Coronary artery (tissue), 2 donors: ENCODE measurements at regions not wholly inside any gene's neighbourhood (a gene's known extent, or its start where the extent isn't known, plus 50 kb on each side); places are given as distances from the start of the nearest gene placed in this dataset.

Source experiments
- DNase-seq: peaks from one replicate; pipeline ENCODE4 v3.0.0-alpha.2; 2017; ENCODE audit warnings: low spot score
- H3K27ac ChIP-seq, 2 donors: fragments of 200-600 bp; sonication (generic); one replicate each; pipeline ENCODE4 v1.5.1; 2016 to 2019
- H3K4me3 ChIP-seq: fragments of 200-600 bp; sonication (generic); 2 replicates; pipeline ENCODE4 v1.5.1; 2016; ENCODE audit warnings: mild to moderate bottlenecking, moderate library complexity
- CTCF ChIP-seq: fragments of 200-600 bp; sonication (generic); IDR thresholded peaks from one replicate; pipeline ENCODE4 v1.5.1; 2019; ENCODE audit warnings: antibody characterized with exemption

- Histone ChIP-seq H3K4me3 (no peak overlapping the region), H3K27ac (no peak overlapping the region)
- TF ChIP-seq CTCF, result no peak
- no peak for DNase-seq
Measured at GRCh38 chr4:175559126-175559525, 252.9 kb downstream of the GPM6A start.

- Histone ChIP-seq H3K4me3 (no peak overlapping the region), H3K27ac (no peak overlapping the region)
- no peak for TF ChIP-seq CTCF
- DNase-seq, result no peak
Measured at GRCh38 chr4:175559526-175559925, 252.5 kb downstream of the GPM6A start.

GRCh38 chr4:175560604-175561003 is 251.5 kb downstream of the GPM6A start:
- H3K4me3 ChIP-seq, result no peak overlapping the region
- no peak for DNase-seq
- no peak overlapping the region for H3K27ac ChIP-seq
- TF ChIP-seq CTCF, result no peak

DNA sequence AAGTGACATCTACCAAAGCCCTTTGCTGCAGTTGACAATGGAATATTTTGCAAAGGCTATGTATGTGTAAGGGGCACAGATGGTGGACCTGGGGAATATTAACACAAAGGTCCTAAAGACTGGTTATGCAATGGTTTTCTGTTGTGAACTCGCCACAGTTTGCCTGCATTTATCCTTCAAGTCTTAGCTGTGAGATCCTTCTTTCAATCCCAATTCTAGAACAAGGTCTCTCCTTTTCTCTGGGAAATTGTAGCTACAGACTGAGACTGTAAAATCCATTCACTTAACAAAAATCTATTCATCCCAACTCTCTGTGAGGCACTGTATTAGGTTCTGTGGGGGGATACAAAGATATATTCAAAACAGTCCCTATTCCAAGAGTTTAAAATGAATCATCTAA is 250.4 kb downstream of the GPM6A start:
- no peak for TF ChIP-seq CTCF
- H3K27ac ChIP-seq, result no peak overlapping the region
- no peak for DNase-seq
- no peak overlapping the region for H3K4me3 ChIP-seq

GRCh38 chr4:175562111-175562510 is 250.0 kb downstream of the GPM6A start:
- no peak for TF ChIP-seq CTCF
- DNase-seq, result no peak
- no peak overlapping the region for H3K27ac ChIP-seq
- H3K4me3 ChIP-seq, result no peak overlapping the region

DNA sequence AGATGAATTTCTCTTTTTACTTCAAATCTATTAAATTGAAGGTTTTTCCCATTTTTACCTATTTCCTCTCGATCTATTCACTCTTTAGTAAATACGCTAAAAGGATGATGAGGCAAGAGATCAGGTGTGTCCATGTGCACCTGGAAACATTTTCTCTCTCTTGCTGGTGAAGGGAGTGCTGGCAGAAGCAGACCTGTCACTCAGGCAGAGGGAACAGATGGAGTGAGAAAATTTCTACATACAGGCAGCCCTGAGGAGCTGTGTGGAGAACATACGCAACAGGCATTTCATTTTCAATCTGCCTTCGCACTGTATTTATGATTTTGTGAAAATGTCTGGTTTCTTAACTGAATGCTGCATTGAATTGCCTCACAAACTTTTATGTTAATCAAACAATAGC is 249.5 kb downstream of the GPM6A start:
- no peak for TF ChIP-seq CTCF
- H3K27ac ChIP-seq, result no peak overlapping the region
- no peak overlapping the region for H3K4me3 ChIP-seq
- no peak for DNase-seq
